DMS53 treated with DMSO at 0.1 percent for 48 hours (cell line): ENCODE measurements at regions not wholly inside any gene's neighbourhood (a gene's known extent, or its start where the extent isn't known, plus 50 kb on each side); places are given as distances from the start of the nearest gene placed in this dataset.
"Not testable (repeated sequence)": the region's sequence is repeated elsewhere in the genome, so short reads cannot be mapped to it uniquely, and the experiment has no call there.

Experiments used
- DNase-seq: peaks from one replicate; lab custom pipeline; 2025; ENCODE audit not compliant: unreplicated experiment; lab: John Stamatoyannopoulos, UW

DNA sequence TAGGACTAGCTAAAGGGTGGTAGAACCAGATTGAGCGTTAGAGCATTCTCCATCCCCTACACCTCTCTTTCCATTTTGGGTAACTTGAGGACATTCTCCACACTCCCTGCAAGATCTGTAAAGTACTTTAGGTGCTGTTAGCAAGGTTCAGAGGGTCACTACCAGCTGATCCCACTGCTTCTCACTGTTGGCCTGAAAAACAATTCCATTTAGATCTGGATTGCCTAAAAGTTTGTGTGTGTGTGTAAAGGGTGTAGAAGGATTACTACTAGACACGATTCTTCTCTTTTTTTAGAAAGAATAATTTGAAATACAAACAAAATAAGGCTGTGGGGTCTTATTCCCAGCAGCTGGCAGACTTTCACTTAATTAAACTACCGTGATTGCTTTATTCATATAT, 95.1 kb upstream of the TMEM178A start:
- no peak for DNase-seq

DNA sequence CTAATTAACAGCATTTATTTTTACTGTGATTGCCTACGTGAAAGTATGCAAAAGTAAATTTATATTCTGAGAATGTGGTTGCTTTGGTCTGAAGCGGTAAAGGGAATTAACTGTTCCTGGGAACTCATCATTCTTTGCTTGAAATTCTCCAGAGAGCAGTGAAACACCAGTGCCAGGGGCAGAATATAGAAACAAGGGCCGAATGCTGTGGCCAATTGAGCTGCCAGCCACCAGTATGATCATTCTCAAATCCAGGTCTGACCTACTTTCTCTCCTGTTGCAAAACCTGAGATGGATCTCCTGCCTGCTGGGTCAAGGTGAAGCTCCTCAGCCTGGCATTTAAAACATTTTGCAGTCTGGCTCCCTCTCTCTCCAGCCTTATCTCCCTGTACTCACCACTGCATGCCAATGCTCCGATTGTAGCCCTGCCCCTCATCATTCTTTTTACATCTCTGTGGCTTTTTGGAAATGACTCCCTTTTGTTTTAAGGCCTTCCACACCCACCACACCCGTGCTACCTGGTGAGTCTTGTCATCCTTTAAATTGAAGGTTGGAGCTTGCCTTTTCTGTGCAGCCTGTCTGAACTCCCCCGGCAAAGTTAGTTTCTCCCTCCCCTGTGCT, 94.5 kb upstream of the TMEM178A start:
- DNase-seq, result no peak

DNA sequence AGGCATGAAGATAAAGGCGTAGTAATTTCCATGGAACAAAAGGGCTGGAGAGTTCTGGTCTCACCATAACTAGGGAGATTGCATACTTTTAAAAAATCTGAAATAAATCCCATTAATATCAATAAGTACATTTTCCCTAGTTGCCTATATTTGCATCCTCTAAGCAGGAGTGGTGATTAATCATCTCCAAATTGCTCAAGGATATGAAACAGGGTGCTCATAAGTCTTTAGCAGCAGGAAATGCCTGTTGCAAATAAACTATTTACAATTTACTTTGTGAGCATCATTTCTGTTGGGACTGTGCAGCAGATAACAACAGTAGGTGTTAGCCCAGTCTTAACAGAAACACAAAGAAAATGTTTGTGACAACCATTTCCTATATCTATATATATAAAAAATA, 92.4 kb upstream of the TMEM178A start:
- no peak for DNase-seq

DNA sequence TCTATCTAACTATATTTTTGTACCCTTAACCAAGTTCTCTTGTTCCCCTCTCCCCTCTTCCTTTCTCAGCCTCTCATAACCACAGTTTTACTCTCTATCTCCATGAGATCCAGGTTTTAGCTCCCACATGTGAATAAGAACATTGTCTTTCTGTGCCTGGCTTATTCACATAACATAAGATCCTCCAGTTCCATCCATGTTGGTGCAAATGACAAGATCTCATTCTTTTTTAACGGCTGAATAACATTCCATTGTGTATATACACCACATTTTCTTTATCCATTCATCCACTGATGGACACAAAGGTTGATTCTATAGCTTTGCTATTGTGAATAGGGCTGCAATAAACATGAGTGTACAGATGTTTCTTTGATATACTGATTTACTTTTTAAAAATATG, 83.9 kb upstream of the TMEM178A start:
- DNase-seq, result no peak

DNA sequence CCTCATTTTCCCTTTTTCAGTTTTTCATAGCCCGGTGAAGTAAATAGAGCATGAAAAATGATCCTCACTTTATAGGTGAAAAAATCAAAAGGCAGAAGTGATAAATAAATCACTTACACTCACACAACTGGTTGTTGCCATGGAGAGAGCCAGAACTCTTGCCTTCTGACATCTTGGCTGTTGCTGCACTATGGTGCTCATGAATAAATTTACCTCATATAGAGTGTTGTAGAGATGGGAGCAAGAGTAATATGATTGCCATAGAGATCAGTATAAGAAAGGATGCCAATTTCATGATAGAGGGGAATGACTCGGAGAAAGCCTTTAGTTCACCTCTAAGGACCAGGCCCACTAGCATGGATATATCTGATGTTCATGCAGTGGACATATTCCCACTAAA, 82.5 kb upstream of the TMEM178A start:
- DNase-seq, result no peak

DNA sequence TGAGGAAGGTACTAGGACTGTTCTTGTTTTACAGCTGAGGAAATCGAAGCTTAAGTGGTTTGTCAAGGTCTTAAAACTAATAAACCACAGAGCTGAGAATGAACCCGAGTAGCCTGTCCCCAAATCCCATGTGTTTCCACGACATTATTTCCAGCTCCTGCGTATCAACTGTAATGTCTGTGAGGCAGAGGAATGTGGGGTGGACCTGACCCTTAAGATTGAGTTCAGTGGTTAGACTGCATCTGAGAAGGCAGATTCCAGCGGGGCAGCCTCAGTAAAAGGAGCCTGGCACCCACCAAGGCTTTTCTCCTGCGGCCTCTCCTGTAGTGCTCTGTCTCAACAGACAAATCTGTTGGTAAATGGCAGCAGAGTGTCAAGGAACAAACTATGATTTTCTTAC, 81.9 kb upstream of the TMEM178A start:
- DNase-seq, result no peak

DNA sequence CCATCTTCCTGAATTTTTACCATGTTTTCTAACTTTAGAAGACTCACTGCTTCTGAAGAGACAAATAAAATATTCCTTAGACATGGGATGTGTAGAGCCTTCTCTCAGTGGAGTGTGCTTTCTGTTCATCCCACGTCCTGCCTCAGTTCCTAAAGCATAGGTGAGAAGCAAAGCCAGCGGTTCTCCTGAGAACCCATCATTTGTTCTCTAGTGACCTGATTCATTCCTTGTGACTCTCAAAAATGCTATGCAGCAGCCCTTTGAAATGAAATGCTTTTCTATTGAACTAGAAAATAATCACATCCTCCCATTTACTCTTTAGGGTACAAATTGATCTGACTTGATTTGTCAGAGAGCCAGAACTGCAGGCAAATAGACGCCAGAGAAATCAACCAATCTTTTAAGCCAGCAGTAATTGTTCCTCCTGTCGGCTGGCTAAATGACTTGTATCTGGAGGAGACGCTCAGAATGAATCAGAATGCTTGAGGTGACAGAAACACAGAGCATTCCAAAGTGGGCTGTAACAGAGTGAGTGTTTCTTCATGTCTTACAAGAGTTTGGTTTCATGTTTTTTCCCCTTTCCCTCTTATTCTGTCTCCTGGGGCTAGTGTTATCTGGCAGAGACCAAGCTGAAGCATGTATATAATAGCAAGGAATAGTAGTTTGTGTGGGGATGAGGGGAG, 81.3 kb upstream of the TMEM178A start:
- DNase-seq, result no peak

DNA sequence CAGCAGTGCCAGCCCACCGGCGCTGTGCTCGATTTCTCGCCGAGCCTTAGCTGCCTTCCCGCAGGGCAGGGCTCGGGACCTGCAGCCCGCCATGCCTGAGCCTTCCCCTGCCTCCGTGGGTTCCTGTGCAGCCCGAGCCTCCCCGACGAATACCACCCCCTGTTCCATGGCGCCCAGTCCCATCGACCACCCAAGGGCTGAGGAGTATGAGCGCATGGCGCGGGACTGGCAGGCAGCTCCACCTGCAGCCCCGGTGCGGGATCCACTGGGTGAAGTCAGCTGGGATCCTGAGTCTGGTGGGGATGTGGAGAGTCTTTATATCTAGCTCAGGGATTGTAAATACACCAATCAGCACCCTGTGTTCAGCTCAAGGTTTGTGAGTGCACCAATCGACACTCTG, 80.2 kb upstream of the TMEM178A start:
- not testable (repeated sequence) for DNase-seq

DNA sequence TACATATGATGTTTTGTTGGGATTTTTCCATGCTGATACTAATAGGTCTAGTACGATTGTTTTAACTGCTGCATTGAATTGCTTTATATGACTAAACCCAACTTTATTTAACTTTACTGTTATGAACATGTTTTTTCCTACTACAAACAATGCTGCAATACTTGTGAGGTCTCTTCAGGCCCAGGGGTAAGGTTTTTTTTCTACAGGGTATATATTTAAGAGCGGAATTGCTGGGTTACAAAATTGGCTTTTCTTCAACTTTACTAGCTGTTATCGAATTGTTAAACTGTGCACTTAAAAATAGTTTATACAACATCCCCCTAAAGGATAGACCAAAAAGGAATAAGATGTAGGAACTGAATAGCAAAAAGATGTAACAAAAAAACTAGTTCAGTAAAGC, 78.5 kb upstream of the TMEM178A start:
- DNase-seq, result no peak

DNA sequence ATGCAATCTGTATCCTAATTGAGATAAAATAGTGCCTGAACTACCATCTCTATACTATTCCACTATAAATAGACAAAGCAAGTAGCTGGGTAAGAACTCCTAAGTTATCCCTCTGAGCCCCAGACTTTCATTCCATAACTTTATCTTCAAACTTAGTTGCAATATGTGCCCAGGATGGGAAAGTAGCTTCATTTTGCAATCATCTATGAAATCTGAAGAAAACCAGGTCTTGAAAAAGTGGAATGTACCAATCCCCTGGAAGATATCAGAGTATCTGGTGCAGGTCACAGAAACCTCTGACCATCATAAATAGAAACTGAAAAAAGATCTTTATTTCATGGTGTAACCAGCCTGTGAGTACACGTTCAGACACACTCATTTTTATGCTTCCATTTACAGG, 78.1 kb upstream of the TMEM178A start:
- no peak for DNase-seq

DNA sequence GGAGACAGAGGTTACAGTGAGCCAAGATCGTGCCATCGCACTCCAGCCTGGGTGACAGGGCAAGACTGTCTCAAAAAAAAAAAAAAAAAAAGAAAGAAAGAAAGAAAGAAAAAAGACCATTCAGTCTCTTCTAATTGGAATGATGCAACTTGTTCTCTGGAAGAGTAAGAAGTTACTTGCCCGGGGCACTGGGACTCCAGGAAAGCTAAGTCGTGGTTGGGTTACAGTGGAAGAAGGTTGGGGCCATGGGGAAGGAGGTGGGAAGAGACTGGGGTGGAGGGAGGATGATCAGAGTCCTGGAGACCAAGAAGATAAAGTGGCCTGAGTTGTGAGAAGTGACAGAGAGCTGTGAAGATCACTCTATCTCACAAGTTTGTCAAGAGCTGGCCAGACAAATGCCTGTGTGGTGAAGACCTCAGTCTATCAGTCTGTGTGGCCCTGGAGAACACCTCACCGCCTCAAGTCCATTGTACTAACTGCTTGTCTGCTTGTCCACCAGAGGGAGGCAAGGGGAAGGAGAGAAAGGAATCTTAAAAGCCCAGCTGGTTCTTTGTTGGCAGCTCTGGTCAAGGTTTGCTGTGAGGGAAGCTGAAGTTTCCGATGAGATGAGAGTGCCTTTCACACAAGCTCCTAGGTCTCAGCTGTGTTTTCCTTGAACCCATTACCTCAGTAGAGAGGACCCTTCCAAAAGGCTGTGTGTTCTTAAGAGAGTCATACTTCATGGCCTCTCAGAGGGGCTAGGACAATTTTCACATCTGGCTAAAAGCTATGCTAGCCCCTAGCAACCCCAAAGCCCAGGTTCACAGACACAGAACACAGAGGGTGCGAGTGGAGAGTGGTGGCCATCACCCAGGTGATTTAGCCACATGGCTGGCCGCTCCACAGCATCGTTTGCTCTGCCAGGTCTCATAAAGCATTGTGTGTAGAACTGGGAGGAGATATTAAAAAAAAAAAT, 72.0 kb upstream of the TMEM178A start:
- DNase-seq, result no peak

DNA sequence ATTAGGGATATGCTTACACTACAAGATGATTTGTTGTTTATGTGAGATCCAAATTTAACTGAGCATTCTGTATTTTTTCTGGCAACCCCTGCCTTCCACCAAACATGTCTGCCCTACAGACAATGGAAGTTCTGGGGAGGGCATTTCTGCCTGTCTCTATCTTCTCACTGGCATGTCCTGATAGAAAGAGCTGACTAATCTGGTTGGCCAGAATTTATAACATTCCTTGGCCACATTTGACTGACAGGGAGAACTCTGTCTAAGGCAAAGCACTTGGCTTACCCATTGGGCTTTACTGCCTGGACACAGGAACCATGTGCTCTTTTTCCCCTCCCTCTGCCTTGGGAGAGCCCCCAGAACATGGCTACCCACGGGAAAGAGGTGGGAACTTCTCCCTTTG, 70.6 kb upstream of the TMEM178A start:
- DNase-seq, result no peak

DNA sequence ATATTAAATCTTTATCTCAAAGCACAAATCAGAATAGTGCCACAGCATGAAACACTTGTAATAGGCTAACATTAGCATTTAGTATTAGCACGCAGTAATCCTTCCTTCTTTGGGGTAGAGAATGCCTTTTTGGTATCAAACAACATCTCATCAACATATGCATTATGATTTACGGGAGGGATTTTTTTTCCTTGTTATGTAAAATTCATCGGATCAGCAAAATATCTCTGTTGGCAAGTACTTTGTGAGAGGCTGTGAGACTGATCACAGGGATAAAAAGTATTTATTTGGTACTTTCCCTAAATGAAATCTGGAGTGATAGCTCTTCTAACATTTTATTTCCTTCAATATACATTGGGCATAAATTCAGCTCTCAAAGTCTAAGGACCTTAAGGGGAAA, 68.4 kb upstream of the TMEM178A start:
- no peak for DNase-seq

DNA sequence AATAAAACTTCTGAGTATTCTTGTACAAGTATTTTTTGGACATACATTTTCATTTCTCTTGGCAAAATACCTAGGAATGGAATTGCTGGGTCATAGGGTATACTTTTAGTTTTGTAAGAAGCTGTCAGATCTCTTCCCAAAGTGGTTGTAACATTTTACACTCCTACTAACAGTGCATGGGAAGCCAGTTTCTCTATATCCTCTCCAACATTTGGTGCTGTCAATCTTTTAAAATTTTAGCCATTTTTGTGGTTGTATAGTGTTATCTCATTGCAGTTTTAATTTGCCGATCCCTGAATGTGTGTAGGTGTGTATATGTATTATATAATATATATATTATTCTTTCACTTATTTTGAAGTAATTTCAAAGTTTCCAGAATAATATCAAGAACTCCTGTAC, 63.1 kb upstream of the TMEM178A start:
- DNase-seq, result no peak

DNA sequence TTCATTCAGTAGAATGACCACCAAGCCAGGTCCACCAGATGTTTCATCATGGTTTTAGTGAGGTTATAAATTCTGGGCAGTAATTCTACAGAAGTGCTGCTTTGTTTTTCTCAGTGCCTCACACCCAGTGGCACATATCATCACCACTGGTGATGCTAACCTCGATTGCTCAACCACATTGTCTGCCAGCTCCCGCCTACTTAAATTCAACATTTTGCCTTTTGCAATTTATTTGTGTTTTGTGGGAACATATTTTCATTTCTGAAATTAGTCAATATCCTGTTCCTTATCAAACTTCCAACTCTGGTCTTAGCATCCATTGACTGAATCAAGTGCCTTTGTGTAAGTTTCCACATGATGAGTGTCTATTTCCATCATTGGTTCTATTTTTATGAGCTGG, 62.3 kb upstream of the TMEM178A start:
- DNase-seq, result no peak

DNA sequence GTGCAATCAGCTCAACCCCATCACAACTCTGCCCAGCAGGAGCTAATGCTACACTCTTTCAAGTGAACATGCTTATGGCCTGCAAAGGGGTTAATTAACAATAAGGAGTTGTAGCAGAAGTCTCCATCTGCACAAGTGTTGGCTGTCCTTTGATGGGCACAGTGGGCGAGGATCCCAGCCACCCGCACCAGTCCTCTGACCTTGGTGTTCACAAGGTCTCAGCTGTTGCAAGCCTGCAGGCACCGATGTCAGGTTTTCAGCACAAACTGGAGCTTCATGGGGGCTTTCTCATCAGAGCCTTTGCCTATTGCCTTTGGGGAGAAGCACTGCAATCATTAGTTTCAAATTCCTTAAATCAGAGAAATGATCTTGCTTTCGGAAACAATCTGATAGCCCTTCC, 60.9 kb upstream of the TMEM178A start:
- DNase-seq, result no peak

DNA sequence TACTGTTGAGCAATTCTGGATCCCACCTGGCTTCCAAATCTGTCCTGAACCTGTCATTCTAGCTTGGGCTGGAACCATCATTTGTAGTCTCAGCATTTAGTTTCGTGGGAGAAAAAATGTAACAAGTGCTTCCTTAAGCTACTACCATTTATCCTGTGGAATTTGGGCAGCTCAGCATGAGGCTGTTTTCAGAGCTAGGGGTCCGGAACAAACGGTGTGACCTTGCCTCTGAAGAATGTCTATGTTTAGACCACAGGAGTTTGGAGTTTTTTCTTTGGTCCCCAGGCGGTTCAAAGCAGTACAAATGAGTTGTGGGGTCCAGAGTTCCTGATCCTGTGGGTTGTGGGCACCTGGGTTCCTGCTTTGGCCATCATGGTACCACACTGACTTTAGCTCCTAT, 59.1 kb upstream of the TMEM178A start:
- DNase-seq, result no peak

DNA sequence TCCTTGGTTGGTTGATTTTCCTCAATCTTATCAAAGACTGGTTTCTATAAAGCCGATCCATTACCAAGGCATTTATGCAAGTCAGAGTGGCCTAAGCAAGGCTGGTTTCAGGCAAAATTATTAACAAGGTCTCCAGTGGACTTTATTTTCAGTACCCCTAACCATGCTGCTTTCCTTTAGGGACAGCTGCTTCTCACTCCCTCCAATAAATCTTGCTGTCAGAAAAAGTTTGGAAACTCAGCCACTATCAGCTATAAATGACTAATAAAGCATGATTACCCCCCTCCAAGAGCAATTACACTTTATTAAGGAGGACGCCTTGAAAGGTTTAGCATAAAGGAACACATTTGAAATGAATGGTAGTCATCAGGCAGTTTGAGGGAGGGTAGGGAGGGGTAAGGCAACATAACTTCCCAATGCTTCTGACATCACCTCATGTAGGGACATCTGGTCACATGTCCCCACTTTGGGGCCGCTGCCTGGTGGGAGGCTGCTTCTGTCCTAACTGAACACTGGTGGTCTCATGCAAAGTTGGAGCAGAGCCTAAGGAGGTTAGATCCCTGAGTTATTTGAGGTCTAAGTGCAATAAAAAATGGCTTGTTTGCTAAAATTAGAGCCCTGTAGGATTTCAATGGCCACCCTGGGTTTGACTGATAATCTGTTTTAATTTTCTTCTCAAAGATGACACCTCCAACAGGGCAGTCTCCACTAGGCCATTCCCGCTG, 58.0 kb upstream of the TMEM178A start:
- no peak for DNase-seq

DNA sequence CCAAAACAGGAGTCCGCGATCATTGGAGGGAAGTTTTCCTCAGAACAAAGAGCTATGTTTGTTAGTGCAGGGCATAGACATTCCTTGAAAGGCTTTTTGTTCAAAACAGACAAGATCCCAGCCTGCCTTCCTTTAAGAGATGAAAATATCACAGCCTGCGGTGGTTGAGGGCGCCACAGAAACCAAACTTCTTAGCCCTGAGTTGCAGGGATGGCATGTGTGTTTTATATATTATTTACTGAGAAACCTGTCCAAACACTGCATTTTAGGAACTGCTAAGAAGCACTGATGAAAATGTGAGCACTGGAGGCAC, 57.5 kb upstream of the TMEM178A start:
- DNase-seq, result no peak

DNA sequence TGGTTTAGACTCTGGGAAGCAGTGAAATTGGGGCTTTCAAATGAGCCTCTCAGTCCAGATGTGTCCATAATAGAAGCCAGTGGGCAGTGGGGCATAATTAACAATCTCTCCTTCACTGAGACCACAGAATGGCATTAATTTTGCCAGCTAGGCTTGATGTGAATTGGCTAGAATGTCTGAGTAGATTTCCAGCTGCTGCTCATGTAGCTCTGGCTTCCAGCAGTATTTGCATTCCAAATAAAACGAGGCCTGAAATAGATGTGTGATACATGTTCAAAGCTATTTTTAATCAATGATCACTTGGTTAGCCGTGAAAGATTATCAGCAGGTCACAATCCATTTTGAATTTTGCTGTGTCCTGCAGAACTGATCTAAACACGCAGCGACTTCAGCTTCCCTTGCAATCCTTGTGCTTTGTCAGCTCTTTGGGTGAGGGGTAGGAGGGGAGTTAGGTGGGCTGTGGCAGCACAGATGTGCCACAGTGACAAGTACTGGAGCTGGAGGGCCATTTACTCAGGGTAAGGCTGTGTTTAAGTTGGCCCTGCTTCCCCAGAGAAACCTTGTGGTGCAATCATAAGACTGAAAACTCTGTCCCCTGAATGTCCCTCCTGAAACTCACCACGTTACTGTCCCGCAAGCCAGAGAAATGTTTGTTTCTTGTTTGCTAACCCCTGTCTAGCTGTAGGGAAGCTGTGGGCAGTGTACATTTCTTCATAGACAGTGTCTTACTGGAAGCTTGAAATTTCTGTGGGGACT, 56.9 kb upstream of the TMEM178A start:
- no peak for DNase-seq

DNA sequence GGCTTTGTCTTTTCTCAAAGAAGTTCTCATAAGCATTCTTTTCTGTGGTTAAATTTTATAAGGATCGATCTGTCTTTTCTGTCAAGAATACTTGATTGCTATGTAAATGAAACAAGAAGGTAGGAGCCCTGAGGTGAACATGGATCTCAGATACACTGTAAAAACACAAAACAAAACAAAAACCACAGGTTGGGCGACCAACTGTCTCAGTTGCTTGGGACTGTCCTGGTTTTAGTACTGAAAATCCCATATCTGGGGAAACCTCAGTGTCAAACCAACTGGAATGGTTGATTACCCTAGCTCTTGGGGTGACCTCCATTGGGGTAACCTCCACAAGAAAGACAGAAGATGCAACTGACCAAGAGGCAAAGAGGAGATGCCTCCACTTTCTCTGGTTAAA, 55.8 kb upstream of the TMEM178A start:
- no peak for DNase-seq
